GM18870 (cell line): ENCODE measurements at regions not wholly inside any gene's neighbourhood (a gene's known extent, or its start where the extent isn't known, plus 50 kb on each side); places are given as distances from the start of the nearest gene placed in this dataset.
"Not testable (repeated sequence)": the region's sequence is repeated elsewhere in the genome, so short reads cannot be mapped to it uniquely, and the experiment has no call there.

Experiments used
- ATAC-seq: cut with Tn5 transposase; IDR thresholded peaks from one replicate; pipeline ENCODE4 v1.9.1; 2021; ENCODE audit warnings: moderate library complexity; ENCODE audit not compliant: unreplicated experiment

- ATAC-seq, result no peak
Measured at GRCh38 chr3:159669766-159670165, 318.9 kb upstream of the IL12A start.

- no peak for ATAC-seq
Measured at GRCh38 chr3:159672728-159673688, 315.6 kb upstream of the IL12A start.

GRCh38 chr3:159674583-159674982 is 314.1 kb upstream of the IL12A start:
- ATAC-seq, result no peak

- no peak for ATAC-seq
Measured at GRCh38 chr3:159675285-159675684, 313.4 kb upstream of the IL12A start.

GRCh38 chr3:159679900-159680299 is 308.7 kb upstream of the IL12A start:
- no peak for ATAC-seq

GRCh38 chr3:159681717-159682116 is 306.9 kb upstream of the IL12A start:
- ATAC-seq, result not testable (repeated sequence)

- no peak for ATAC-seq
Measured at GRCh38 chr3:159685801-159686200, 302.8 kb upstream of the IL12A start.

- ATAC-seq, result no peak
Measured at GRCh38 chr3:159693226-159693625, 295.4 kb upstream of the IL12A start.

GRCh38 chr3:159711560-159712333 is 276.9 kb upstream of the IL12A start:
- no peak for ATAC-seq

GRCh38 chr3:159721324-159721723 is 267.3 kb upstream of the IL12A start:
- ATAC-seq, result no peak

- ATAC-seq, result no peak
Measured at GRCh38 chr3:159723295-159723694, 265.3 kb upstream of the IL12A start.

- no peak for ATAC-seq
Measured at GRCh38 chr3:159724627-159725026, 264.0 kb upstream of the IL12A start.

GRCh38 chr3:159726231-159726964 is 262.2 kb upstream of the IL12A start:
- ATAC-seq, result no peak

GRCh38 chr3:159727506-159727905 is 261.1 kb upstream of the IL12A start:
- no peak for ATAC-seq

- ATAC-seq, result no peak
Measured at GRCh38 chr3:159731254-159731653, 257.4 kb upstream of the IL12A start.

- no peak for ATAC-seq
Measured at GRCh38 chr3:159732172-159733111, 256.2 kb upstream of the IL12A start.

GRCh38 chr3:159733194-159733860 is 255.3 kb upstream of the IL12A start:
- ATAC-seq, result no peak

GRCh38 chr3:159734681-159735080 is 254.0 kb upstream of the IL12A start:
- no peak for ATAC-seq

- ATAC-seq, result no peak
Measured at GRCh38 chr3:159739166-159739565, 249.5 kb upstream of the IL12A start.

GRCh38 chr3:159739969-159740368 is 248.7 kb upstream of the IL12A start:
- ATAC-seq, result no peak
